Stimulated activated CD4-positive, alpha-beta T cell treated with anti-CD3 and anti-CD28 coated beads, Interleukin-4, amount 100 ng/mL, for 24 hours (primary cell): ENCODE measurements at regions not wholly inside any gene's neighbourhood (a gene's known extent, or its start where the extent isn't known, plus 50 kb on each side); places are given as distances from the start of the nearest gene placed in this dataset.
A peak's percentile ranks its signal among the peaks of the same experiment; 100 is the strongest.

ENCODE experiments used
- DNase-seq: peaks from one replicate; pipeline ENCODE4 v3.0.0-alpha.2; 2020

DNA sequence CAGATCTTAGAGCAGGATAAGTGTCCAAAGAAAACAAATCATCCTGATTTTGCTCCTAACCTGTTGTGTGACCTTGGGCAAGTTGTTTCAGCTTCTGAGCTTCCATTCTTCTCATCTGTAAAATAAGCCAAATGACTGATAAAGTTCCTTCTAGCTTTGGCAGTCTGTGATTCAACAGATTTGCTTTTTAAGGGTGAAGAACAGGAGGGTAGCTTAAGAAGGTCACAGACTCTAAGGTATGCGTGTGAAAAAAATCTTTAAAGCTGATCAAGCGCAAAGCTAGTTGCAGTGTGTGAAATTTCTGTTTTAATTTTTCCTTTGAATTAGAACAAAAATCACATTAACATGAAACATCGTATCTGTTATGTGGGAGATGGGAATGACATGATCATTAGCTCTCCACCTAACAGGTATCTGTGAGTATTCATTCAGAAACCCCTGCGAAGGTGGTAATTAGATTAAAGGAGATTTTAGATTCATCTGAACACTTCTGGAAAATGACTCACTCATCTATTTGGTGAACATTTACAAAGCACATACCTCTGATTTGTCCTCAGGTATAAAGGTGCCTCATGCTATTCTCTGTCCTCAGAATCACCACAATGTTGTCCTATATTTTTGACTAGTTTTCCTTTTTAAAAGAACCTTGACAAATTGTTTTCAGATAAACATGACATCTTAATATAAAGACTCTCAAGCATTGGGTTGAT, 131.9 kb upstream of the CPM start:
- no peak for DNase-seq

DNA sequence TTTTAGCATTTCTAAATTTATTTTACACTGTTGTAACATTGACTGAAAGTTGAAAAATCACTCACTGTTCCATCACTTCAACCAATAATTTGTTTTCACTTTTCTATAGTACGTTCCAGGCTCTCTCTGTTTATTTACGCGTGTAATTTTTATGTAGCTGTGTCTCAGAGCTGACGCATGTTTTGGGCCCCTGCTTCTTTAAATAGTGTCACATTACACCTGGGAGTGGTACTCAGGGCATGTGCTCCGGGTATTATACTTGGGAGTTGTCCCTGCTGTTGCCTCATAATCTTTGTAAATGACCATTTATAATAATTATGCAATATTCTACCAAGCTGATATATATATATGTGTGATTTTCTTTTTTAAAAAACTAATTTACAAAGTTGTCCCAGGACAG, 132.8 kb upstream of the CPM start:
- no peak for DNase-seq

DNA sequence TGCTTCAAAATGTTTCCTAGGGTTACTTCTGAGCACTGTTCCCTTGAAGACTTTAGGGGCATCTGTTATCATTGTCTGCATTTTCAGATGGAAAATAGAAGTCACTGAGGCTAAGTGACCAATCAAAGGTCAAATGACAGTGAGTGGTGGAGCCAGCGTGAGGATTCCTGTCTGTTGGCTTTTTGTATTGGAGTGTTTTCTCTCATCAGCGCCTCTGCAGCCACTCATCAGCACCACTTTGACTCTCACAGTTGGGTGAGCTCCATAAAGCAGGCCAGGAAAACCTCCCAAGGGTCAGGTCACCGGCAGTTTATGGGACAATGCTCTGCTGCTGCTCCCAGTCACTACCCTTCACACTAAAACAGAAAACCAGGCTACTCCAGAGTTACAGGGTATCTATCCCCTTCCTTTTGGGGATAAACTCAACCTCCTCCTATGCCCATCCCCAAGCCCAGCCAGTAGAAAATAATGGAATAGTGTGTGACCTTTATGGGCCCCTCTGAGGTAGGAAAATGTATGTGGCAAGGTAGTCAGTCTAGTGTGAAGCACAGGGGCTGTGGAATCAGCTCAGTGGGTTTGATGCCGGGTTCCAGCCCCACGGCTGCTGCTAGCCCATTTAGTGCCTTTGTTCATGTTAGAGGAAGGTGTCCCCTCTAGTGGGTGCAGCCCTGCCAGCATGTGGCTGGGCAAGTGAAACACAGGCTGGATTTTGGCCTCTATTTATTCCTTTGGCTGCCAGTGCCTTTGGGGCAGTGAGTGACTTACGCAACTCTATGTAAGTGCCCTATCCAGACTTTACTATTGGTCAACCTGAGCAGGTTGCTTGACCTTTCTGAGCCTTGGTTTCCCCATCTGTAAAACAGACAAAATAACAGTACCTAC, 133.8 kb upstream of the CPM start:
- no peak for DNase-seq

DNA sequence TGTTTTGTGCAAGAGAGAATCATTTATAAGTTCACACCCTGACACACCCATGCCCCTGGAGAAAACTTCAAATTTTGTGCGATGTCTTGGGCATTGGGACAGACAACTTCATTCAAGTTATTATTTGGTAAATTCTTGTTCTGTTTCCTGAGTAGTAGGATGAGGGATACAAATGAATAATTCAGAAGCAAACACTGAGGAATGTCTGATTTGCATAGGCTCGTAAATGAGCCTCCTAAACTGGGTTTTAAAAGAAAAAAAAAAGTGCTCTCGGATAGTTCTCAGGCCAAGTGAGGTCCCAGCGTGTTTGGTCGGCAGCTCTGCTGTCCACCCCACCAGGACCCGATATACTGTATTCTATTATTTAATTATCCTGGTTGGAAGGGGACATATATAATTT, 134.7 kb upstream of the CPM start:
- no peak for DNase-seq

DNA sequence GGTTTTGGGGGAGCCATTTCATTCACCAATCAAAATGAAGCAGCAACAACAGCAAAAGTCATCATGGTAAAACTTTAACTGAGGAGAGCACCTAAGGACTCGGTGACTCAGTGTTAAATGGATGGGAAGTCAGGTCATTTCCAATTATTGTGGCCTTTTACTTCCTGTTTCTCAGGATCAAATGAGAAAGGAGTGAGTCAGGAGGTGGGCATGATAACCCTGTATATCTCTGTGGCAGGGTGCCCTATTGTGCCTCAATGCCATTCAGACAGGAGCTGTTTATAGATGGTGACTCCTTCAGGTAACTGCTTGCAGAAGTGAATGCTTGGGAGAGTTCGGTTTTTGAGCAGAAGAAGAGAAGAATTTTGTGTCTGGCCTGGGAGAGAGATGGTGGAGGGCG, 135.5 kb upstream of the CPM start:
- DNase-seq: peak; percentile 9

DNA sequence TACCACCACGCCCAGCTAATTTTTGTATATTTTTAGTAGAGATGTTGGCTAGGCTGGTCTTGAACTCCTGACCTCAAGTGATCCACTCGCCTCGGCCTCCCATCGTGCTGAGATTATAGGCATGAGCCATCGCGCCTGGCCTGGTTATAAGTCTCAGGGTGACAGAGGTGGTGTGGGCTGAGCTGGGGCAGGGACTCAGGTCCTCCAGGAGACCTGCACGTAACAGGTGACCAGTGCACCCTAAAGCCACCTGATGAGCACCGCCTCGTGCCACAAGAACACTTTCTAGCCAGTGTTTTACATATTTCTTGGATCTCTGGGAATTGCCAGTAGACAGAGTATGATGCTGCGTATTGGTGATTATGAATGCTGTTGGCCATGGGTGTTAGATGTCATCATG, 136.5 kb upstream of the CPM start:
- DNase-seq: no peak

DNA sequence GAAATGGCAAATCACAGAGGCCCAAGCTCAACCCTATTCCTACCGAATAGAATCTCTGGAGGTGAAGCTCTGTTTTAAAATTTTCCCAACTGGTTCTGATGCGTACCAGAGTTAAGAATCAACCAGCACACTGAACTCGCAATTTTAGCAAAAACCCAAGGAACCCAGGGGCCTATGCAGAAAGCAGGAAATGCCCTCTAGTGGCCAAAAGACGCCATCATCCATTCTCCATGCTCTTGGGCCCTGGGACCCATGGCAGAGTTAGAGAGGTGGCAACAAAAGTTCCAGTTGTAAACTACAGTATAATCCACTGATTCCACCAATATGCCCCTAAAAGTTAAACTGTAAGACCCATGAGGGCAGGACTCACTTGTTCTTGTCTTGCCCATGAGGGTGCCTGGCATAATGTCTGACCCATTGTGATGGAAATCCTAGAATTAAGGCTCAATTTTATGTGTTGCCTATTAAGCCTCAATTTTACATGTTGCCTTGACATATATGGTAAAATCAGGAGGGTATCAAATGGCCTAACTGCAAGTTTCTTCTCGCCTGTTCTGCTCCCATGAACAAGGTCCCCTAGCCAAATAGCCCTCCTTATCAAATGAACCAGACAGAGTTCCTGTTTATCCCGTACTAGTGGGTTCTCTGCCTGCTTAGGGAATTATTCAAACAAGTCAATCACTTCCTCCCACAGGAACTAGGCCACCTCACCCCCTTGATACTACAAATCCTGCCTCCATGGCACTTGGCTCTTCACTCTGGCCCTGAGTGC, 137.5 kb upstream of the CPM start:
- peak; percentile 77 for DNase-seq

DNA sequence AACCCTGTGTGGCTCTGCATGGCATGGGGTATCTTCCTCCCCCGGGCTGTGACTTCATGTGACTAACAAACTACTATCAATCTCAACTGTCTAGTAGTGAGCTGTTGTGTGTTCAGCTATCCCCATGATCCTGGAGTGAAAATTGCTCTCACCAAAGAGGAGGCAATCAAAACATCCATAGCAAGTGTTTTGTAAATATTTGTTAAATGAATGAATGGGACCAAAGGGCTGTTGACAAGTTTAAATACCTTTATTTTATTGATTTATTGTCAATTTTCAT, 138.1 kb upstream of the CPM start:
- DNase-seq: no peak

DNA sequence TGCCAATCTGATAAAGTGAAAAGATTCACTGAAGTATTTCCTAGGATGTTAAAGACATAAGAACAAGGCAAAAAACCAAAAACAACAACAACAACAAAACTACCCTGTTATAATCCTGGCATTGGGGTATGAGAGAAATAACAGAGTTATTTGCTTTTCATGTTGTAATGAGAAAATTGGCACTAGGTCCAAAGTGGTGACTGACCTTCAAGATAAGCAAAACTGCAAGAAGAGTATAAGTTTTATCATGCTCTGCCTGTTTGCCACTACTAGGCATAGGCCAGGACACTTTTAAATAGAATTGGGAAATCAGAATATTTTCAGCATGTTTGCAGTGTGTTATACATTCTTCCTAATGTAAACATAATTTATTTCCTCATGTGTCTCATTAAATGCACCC, 140.1 kb upstream of the CPM start:
- DNase-seq: no peak

DNA sequence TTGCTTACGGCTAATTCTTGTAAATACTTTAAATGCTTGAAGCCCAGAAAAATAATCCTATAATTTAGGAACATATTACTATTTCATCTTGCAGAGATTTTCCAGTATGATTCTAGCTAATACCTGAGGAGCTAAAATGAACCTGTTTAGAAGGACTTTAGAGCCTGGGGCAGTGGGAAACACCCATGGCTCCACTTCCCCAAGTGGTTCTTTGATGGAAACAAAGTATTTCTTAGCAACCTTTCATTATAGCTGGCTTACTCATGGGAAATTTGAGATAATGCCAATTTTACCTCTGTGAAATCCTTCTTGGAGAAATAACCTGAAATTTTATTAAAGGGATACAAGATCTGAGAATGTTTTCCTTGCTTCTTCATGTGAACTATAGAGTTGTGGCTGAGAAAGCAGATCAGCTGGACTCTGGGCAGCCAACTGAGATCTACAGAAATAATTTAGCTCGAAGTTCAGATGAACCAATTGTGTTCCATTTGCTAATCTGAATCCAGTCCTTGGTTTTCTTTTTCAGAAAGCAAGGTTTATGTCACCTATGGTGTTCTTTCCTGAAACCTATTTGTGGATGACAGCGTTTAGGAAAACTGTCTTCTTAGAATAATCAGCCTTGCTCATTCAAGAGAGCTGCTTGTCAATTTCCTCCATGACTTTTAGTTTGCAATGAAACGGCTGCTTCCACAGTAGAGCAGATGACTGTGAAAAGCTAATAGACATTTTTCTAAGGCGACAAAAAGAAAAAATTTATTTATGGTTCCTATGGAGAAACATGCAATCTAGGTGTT, 141.8 kb upstream of the CPM start:
- no peak for DNase-seq

DNA sequence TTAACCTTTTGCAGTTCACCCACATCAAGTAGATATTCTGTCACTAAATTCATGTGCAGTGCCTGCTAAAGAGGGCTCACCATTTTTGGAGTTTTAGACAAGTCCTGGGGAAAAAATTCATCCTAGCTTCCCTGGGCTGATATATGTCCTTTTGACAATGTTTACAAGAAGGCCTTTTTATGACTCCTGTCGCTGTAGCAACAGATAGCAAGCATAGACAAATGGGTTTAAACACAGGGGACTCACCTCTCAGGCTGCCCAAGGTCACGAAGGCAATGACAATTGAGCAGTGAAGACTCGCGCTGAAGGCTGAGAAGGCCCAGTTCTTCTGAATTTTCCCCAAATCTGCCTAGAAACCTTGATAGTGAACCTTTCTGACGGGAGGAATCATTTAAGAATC, 150.7 kb upstream of the CPM start:
- no peak for DNase-seq

DNA sequence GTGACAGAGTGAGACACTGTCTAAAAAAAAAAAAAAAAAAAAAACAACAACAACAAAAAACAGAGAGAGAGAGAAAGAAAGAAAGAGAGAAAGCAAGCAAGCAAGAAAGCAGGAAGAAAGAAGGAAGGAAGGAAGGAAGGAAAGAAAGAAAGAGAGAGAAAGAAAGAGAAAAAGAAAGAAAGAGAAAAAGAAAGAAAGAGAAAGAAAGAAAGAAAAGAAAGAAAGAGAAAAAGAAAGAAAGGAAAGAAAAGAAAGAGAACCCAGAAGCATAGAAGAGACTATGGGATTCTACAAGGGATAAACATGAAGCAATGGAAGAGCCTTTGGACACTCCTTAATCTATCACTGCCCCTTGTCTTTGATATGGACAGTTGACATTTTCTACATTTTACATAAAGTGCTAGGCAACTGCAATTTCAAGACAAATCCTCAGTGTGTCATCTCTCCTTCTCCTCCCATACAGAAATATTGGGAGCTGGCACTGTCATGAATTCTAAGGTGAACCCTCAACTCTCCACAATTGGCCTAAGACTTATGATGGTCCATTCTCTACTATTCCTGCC, 151.9 kb upstream of the CPM start:
- DNase-seq: no peak

DNA sequence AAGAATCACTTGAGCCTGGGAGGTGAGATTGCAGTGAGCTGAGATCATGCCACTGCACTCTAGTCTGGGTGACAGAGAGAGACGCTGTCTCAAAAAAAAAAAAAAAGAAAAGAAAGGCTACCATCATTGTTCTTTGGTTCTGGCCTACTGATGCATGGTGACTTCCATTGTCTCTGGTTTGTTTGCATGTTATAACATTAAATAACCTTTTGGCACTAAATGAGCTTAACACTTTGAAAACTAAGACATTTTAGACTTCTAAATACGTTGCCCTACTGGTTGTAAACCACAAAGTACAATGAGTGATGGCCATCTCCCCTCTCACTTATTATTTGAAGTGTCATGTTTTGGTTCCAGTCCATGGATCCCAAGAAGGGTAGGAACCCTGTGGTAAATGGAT, 152.9 kb upstream of the CPM start:
- no peak for DNase-seq

DNA sequence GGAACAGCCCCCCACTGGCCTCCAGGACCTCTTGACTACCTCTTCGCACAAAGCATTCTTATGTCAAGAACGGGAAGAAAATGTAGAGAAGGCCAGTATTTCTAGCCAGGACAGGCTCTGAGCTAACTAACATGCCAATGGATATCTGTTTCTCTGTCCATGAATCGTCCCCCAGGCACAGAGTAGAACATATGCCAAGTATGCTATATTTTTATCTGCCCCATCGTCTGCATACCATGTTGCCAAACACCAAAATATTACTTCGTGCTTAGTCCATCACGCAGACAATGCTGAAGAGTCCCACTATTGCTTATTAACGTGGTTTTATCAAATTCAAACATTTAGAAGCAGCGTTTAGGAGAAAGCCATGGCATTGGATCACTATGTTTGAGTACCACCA, 151.4 kb upstream of the CPSF6 start:
- no peak for DNase-seq

DNA sequence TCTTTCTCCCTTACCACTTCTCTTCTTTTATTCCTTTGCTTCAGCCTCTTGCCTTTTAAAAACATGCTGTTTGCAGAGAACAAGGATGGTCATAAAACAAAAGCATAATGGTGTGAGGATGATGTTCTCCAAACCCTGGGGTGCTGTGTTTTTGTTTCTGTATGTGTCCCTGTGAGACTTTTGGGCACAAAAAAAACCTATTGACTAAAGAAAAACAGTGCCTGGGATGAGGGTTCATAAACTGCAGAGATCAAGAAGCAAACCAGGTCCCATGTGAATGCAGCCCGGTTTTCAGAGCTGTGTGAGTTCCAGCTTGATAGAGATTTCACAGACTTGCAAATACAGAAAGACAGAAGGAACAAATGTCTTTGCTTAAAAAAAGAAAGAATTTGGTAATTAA, 148.6 kb upstream of the CPSF6 start:
- DNase-seq: no peak

DNA sequence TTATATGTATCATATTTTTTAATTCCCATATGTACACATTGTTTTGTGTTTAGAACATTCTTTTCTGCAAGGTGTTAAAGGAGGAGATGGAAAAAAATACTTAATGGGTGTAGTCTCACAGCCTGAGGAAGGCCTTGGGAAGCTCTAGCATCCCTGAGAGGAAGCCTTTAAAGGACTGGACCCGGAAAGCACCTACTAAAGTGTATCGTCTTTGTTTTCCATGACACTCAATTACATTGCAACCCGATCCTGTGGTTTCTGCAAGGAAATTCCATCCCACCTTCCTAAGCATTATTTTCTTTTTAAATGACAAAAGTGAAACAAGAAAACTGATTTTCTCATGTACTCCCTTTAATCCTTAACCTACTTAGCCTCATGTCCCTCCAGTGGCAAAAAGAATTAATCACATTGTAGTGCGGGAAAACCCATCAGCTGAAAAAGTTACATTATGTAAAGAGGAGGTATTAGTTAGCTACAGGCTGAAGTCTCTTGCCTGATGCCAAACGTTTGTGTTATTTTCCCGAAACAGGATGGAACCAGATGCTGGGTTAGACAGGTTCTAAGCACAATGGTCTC, 147.8 kb upstream of the CPSF6 start:
- DNase-seq: no peak

DNA sequence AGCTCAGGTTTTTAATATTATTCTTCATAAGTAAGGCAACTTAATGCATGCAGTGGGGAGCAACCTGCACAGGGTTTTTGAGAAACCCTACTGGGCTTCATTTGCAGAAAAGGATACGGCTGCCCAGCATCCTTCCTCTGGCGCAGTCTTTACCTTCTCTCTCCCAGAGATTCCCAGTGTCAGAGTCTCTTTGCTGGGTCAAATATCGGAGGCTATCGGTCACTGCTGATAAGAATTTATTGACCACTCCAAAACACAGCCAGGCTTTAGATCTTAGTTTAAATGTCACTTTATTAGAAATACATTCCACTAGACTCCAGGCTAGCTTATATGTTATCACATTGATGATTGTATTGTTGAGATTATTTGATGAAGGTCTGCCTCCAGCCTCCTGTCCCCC, 147.2 kb upstream of the CPSF6 start:
- no peak for DNase-seq

DNA sequence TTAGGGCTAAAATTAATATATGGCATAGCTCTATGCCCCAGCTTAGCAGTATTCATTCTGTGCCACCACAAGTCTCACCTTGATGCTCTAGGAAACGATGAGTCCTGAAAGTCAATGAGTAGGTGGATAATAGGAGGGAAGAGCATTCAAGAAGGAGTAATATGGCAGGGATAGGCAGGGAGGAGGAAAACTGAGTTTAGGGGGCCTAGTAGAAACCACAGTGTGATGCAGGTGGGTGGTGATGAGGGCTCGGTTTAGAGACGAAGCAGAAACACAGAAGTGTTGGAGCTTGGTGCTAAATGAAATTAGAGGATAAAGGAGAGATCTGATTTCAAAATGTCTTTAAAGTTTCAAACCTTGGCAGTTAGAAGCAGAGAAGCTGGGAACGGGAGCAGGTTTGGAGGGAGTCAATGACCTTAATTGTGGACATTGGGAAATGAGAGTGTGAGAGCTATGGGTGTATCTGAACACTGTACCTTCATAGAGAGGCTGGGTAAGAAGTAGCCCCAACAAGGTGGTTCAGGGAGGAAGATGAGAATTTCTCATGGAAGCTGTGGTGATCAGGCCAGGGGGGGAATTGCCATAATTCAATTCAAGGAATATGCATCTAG, 144.7 kb upstream of the CPSF6 start:
- no peak for DNase-seq

DNA sequence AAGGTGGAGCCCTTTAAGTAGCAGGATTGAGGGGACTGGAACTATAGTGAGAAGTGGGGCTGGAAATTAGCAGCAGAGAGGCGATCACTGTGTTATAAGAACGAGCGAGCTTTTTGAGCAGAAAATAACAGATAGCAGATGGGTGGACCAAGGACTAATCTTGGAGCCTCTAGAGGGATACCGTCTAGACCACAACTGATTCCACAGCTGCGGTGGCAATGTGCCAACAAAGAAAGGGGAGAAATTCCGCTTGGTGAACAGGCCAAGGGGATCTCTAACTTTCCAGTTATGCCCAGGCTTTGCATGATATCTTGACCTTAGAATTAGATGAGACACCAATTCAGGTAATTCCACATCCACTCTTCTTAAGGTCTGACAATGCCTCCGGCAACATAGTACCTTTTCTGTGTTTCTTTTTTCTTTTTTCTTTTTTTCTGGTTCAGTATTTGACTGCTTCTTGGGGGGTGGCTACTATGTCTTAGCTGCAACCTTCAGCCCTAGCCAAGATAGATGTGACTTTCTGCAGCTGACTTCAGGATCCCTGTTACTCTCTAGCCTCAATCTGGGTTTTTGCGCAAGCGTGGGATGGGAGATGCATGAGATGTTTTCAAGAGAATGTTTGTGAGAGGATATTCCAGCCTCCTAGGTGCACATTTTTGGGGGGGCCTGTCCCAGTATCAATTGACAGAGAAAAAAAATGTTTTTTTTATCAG, 143.4 kb upstream of the CPSF6 start:
- no peak for DNase-seq

DNA sequence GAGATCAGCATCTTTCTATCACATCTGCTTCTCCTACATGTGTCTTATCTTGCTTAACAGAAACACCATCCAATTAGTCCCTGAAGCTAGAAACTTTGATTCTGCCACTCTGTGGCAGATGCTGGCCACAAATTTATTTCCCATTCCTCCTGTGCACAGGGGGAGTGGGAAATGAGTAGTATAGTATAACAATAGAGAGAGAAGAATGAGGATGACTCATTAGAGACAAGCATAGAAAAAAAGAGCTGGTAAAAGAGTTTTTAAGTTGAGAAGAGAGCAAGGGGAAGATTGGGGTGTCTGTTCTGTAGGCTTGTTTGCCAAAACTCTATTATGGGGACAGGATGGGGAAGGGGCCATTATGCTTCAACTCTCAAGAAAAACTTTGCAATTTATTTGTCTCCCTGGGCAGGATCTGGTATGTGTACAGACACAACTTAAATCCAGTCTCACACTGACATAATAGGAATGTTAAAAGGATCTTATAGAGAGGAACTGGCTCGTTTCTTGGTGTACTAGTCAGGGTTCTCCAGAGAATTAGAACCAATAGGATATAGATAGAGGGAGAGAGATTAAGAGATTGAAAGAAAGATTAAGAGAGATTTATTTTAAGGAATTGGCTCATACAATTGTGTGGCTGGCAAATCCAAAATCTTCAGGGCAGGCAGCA, 142.6 kb upstream of the CPSF6 start:
- DNase-seq: no peak
